Central memory CD8-positive, alpha-beta T cell (primary cell): ENCODE measurements at regions not wholly inside any gene's neighbourhood (a gene's known extent, or its start where the extent isn't known, plus 50 kb on each side); places are given as distances from the start of the nearest gene placed in this dataset.

Experiments
- ATAC-seq: fragments of 150-1000 bp; cut with Tn5 transposase; replicated peaks from 2 replicates; pipeline ENCODE4 v1.10.0; 2022; ENCODE audit warnings: mild to moderate bottlenecking, moderate FRiP score, moderate number of reproducible peaks; ENCODE audit not compliant: poor library complexity, severe bottlenecking; ENCODE audit errors: extremely low read depth
- DNase-seq, 2 donors: peaks; one replicate each; pipeline ENCODE4 v3.0.0; 2021; ENCODE audit warnings: low spot score in 2 of 2
- H3K27ac Mint-ChIP-seq: one replicate; pipeline ENCODE4 v1.8.0; 2022; ENCODE audit warnings: low read depth, mild to moderate bottlenecking, moderate library complexity, mixed read lengths
- H3K27me3 Mint-ChIP-seq: one replicate; pipeline ENCODE4 v1.8.0; 2022; ENCODE audit warnings: mixed read lengths
- H3K36me3 Mint-ChIP-seq: one replicate; pipeline ENCODE4 v1.8.0; 2022; ENCODE audit warnings: mild to moderate bottlenecking, moderate library complexity, mixed read lengths; ENCODE audit not compliant: insufficient read depth
- H3K4me1 Mint-ChIP-seq: one replicate; pipeline ENCODE4 v1.8.0; 2022; ENCODE audit warnings: mixed read lengths
- H3K4me3 Mint-ChIP-seq: one replicate; pipeline ENCODE4 v1.8.0; 2022; ENCODE audit warnings: mild to moderate bottlenecking, moderate library complexity, mixed read lengths
- H3K9me3 Mint-ChIP-seq: one replicate; pipeline ENCODE4 v1.8.0; 2022; ENCODE audit warnings: mixed read lengths

DNA sequence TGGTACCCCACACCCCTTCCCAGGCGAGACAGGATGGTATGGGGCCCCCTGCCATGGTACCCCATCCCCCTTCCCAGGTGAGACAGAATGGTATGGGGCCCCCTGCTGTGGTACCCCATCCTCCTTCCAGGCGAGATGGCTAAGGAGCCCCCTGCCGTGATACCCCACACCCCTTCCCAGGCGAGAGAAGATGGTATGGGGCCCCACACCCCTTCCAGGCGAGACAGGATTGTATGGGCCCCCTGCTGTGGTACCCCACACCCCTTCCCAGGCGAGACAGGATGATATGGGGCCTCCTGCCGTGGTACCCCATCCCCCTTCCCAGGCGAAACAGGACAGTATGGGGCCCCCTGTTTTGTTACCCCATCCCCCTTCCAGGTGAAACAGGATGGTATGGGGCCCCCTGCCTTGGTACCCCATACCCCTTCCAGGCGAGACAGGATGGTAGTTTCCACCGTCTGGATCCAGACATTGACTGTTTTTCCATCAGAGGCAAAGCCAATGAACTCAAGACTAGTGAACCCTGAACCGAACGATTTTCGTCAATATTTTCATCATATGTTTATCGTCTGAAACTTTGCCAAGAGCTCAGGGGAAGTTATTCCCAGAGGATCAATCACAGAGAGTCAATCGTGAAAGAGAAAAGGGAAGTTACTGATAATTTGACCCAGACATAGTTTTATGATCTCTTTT lies 75.0 kb downstream of the MYCN start:
- no peak overlapping the region for H3K4me3 Mint-ChIP-seq
- DNase-seq (no peak), ATAC-seq (no peak)
- no peaks in the 10 kb centered on the region for H3K4me1 Mint-ChIP-seq
- H3K27ac Mint-ChIP-seq: no peak overlapping the region
- no peaks in the 10 kb centered on the region for H3K36me3 Mint-ChIP-seq
- no peaks in the 10 kb centered on the region for H3K9me3 Mint-ChIP-seq
- peaks cover 24% of the 10 kb centered on the region for H3K27me3 Mint-ChIP-seq

DNA sequence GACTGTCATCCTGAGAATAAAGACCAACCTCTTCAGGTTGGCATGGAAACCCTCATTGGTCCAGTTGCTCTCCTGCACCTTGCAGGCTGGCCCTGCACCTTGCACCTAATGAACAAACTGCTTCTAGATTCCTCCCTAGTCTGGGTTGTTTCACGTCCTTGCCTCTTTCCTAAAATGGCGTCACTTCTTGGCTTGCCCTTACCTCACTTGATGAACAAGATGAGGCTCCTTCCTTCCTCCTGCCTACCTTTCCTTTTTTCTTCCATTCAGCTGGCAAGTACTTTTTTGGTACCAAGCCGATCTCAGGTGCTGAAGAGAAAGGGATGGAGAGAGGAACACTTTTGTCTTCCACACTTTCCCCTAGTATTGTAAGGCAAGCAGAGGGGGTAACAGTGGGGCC lies 74.5 kb downstream of the MYCN start:
- Mint-ChIP-seq H3K9me3 (no peaks in the 10 kb centered on the region), H3K27ac (no peak overlapping the region), H3K4me1 (no peaks in the 10 kb centered on the region), H3K4me3 (no peak overlapping the region), H3K36me3 (no peaks in the 10 kb centered on the region), H3K27me3 (peaks cover 24% of the 10 kb centered on the region)
- no peak for DNase-seq
- no peak for ATAC-seq

DNA sequence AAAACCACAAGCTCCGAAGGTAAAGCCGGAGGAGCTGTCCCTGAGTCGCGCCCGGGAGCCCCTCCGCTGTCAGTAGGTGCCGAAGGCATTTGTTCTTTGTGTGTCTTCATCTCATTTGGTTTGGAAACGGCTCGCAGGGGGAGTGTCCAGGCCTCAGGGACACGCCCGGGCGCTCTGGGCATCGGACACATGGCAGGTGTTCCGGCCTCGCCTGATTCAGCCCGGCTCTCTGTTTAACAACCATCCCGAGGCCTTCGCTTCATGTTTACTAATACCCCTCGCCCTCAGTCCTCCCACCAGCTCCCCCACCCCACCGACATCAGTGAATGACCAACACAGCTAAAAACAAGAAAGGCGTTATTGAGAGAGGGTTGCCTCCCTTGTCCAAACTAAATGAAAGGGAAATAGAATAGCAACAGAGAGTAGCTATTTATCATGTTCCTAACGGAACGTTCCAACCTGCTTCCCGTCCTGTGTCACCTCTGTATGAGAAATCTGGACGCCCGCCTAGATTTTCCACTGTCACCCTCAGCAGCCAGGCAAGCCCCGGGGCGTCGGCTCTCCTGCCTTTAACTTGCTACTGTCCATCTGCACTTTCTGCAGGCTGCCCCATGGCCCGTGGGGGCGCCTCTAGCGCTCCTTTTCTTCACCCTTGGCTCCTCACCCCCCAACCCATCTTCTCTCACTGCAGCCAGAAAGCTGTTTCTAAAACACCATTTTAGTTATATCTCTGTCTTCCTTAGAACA lies 73.9 kb downstream of the MYCN start:
- no peak for ATAC-seq
- no peak for DNase-seq
- Mint-ChIP-seq H3K4me1 (no peaks in the 10 kb centered on the region), H3K27me3 (peaks cover 24% of the 10 kb centered on the region), H3K27ac (no peak overlapping the region), H3K9me3 (no peaks in the 10 kb centered on the region), H3K4me3 (no peak overlapping the region), H3K36me3 (no peaks in the 10 kb centered on the region)

DNA sequence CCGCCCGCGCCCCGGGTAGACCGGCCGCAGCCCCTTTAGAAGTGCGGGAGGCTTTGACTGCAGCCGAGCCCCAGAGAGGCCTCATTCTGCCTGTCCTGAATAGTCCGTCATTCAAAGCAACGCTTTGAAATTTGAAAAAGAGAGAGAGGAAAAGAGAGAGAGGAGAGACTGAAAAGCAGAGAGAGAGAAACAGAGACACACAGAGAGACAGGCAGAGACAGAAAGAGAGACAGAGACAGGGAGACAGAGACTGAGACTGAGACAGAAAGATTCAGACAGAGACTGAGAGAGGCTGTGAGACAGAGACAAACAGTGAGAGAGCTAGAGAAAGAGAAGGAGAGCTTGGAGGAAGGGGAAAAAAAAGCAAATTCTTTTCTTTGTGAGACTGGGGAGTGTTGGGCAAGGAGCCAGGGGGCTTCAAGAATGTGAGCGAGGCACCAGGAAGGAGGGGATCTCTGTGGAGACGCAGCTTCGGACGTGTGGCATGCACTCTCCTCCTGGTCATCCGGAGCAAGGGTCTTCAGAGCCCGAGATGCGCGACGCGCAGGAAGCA lies 73.1 kb downstream of the MYCN start:
- H3K36me3 Mint-ChIP-seq: no peaks in the 10 kb centered on the region
- H3K27me3 Mint-ChIP-seq: peaks cover 24% of the 10 kb centered on the region
- H3K9me3 Mint-ChIP-seq: no peaks in the 10 kb centered on the region
- no peak overlapping the region for H3K4me3 Mint-ChIP-seq
- H3K4me1 Mint-ChIP-seq: no peaks in the 10 kb centered on the region
- no peak overlapping the region for H3K27ac Mint-ChIP-seq
- DNase-seq (no peak), ATAC-seq (no peak)

DNA sequence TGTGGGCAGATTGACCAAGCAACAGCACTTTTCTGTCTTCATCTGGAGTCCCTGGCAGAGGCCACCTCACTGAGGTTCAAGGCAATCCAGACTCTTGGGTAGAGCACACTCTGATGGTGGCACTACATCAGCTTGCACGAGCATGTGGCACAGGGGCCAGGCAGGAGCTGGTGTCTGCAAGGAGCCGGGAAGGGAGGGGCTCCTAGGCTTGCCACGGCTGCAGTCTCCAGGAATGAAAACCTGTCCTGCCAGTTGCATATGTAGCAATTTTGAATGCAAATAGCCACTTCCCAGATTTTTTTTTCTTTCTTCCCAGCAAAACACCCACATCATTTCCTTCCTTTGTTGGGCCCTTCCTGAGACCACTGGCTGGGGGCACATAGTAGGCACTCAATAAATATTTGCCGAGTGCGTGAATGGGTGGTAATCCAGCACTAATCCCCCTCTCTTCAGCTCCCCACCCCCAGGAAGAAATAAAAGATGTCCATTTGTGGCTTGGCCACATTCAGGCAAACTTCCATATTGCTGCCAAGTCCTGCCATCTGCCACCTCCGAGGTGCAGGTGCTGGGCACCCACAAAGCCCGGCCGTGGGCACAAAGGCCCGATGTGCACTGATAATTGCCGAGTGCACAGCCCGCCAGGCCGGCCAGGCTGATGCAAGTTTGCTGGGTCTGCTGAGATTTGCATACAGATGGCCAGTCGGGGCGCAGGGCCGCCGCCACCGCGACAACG lies 72.4 kb downstream of the MYCN start:
- no peaks in the 10 kb centered on the region for H3K4me1 Mint-ChIP-seq
- peaks cover 24% of the 10 kb centered on the region for H3K27me3 Mint-ChIP-seq
- H3K27ac Mint-ChIP-seq: no peak overlapping the region
- H3K4me3 Mint-ChIP-seq: no peak overlapping the region
- no peaks in the 10 kb centered on the region for H3K36me3 Mint-ChIP-seq
- DNase-seq: no peak
- no peaks in the 10 kb centered on the region for H3K9me3 Mint-ChIP-seq
- no peak for ATAC-seq

DNA sequence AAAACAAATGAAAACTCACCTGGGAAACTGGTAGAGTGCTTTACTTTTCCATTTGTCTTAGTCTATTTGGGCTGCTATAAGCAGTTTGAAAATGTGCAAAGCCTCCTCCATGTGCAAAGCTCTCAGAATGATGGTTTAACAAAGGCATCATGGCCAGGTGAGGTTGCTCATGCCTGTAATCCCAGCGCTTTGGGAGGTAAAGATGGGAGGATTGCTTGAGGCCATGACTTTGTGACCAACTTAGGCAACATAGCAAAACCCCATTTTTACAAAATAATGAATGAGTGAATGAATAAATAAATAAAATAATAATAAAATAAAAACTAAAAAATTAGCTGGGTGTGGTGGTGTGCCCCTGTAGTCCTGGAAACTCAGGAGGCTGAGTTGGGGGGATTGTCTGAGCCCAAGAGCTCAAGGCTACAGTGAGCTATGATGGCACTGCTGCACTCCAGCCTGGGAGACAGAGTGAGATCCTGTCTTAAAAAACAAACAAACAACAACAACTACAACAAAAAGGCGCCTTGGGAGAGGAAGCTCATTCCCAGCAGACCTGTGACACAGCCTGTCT lies 71.8 kb downstream of the MYCN start:
- no peaks in the 10 kb centered on the region for H3K4me1 Mint-ChIP-seq
- H3K27ac Mint-ChIP-seq: no peak overlapping the region
- ATAC-seq: no peak
- H3K4me3 Mint-ChIP-seq: no peak overlapping the region
- no peaks in the 10 kb centered on the region for H3K9me3 Mint-ChIP-seq
- H3K36me3 Mint-ChIP-seq: no peaks in the 10 kb centered on the region
- H3K27me3 Mint-ChIP-seq: peaks cover 24% of the 10 kb centered on the region
- no peak for DNase-seq

DNA sequence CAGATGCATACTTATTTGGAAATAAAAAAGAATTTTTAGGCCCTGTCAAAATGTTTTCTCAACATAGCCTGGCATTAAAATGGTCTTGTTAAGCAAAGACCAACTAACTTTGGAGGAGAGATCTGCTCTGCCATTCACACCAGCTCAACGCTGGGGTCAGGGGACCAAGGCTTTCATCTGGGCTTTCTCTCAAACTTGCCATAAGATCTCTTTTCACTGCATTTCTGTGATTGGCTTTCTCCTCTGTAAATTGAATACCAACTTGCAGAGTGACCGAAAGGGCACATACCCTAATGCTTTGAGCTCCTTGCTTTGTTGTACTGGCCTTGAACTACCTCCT lies 71.2 kb downstream of the MYCN start:
- H3K9me3 Mint-ChIP-seq: no peaks in the 10 kb centered on the region
- no peak overlapping the region for H3K4me3 Mint-ChIP-seq
- ATAC-seq (no peak), DNase-seq (no peak)
- H3K27me3 Mint-ChIP-seq: peaks cover 24% of the 10 kb centered on the region
- H3K27ac Mint-ChIP-seq: no peak overlapping the region
- H3K36me3 Mint-ChIP-seq: no peaks in the 10 kb centered on the region
- no peaks in the 10 kb centered on the region for H3K4me1 Mint-ChIP-seq

DNA sequence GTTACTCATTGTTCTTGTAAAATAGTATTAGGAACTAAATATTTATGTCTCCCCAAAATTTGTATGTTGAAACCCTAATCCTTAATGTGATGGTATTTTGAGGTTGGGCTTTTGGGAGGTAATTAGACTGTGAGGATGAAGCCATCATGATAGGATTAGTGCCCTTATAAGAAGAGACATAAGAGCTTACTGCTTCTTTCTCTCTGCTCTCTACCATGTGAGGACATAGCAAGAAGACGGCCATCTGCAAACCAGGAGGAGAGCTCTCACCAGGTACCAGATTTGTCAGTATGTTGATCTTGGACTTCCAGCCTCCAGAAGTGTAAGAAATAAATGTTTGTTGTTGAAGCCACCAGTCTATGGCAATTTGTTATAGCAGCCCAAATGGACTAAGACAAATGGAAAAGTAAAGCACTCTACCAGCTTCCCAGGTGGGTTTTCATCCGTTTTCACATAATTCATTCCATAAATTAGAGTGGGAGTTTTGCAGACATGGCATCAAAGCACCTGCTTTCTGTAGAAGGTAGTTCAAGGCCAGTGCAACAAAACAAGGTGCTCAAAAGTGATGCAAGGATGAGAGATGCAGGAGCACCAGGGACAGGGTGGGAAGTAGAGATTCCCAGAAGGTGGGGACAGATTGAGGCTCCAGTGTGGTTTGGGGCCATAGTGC lies 70.7 kb downstream of the MYCN start:
- DNase-seq: no peak
- H3K9me3 Mint-ChIP-seq: no peaks in the 10 kb centered on the region
- no peak overlapping the region for H3K4me3 Mint-ChIP-seq
- no peak for ATAC-seq
- H3K27me3 Mint-ChIP-seq: peaks cover 24% of the 10 kb centered on the region
- H3K36me3 Mint-ChIP-seq: no peaks in the 10 kb centered on the region
- H3K4me1 Mint-ChIP-seq: no peaks in the 10 kb centered on the region
- no peak overlapping the region for H3K27ac Mint-ChIP-seq

DNA sequence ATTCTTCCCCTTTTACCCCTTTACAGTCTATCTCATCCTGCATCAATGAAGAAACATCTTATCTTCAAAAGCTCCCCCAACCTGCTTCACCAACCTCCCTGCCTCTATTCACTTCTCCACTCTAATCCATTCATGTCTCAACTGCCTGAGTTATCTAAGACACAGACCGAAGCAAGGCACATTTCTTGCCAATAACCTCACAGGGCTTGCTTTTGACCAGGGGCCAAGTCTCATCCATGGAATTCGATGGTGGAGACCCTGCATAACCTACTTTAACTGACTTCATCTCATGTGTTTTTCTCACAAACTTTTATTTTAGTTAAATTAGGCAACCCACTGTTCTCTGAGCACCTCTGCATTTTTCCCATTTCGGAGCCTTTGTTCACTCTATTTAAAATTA lies 69.7 kb downstream of the MYCN start:
- no peak for ATAC-seq
- no peak for DNase-seq
- Mint-ChIP-seq H3K36me3 (no peaks in the 10 kb centered on the region), H3K27ac (no peak overlapping the region), H3K4me1 (no peaks in the 10 kb centered on the region), H3K27me3 (peaks cover 21% of the 10 kb centered on the region), H3K4me3 (no peak overlapping the region), H3K9me3 (peaks cover 5% of the 10 kb centered on the region)

DNA sequence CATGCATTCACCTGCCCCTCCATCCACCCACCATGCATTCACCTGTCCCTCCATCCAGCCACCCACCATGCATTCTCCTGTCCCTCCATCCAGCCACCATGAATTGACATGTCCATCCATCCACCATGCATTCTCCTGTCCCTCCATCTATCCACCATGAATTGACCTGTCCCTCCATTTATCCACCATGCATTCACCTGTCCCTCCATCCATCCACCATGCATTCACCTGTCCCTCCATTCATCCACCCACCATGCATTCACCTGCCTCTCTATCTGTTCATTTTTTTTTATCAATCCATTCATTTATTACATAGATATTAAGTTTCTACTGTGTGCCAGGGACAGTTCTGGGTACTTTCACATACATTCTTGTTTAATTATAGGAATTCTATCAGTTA lies 69.2 kb downstream of the MYCN start:
- no peaks in the 10 kb centered on the region for H3K36me3 Mint-ChIP-seq
- no peak overlapping the region for H3K27ac Mint-ChIP-seq
- H3K9me3 Mint-ChIP-seq: peaks cover 5% of the 10 kb centered on the region
- H3K4me1 Mint-ChIP-seq: no peaks in the 10 kb centered on the region
- no peak overlapping the region for H3K4me3 Mint-ChIP-seq
- H3K27me3 Mint-ChIP-seq: peaks cover 17% of the 10 kb centered on the region
- no peak for ATAC-seq
- no peak for DNase-seq

DNA sequence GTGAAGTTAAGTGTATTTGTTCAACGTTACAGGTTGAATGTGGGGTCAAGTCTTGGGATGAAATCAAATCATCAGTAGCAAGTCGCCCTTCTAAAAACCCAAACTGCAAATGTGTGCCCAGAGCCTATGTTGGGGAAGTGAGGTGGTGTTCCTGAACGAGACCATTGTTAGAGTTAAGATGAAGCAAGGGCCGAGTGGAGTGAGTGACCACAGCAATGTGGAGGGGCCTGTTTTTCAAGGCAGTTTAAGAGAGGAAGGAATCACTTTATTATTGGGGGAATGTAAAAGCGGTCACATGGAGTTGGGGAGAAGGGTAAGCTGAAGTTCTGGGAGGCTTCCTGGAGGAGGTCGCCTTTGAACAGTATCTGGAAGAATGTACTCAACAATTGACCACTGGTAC lies 68.5 kb downstream of the MYCN start:
- Mint-ChIP-seq H3K36me3 (no peaks in the 10 kb centered on the region), H3K4me3 (no peak overlapping the region), H3K4me1 (no peaks in the 10 kb centered on the region), H3K27me3 (peaks cover 11% of the 10 kb centered on the region), H3K9me3 (peaks cover 5% of the 10 kb centered on the region), H3K27ac (no peak overlapping the region)
- DNase-seq (no peak), ATAC-seq (no peak)

DNA sequence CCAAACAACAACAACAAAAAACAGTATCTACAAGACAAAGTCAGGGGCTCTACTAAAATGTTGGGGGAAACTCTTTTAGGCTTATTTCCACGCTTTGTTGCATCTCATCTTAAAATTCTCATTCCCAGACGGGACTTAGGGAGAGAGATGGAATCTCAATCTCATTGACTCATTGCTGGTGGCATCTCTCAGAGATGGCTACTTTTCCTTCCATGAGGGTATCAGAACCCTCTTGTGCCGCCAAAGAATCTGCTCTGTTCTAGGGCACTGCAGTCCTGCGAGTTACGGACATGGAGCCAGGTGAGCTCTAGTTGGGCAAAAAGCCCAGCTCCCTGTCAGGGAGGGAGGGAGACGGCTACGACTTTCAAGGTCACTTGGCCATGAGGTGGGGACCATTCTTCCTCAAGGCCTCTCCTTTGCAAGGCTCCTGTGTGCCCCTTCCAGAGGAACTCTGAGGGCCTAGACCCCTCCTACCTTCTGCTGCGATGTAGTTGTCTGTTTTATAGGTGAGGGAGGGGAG lies 68.0 kb downstream of the MYCN start:
- Mint-ChIP-seq H3K4me3 (no peak overlapping the region), H3K9me3 (peaks cover 5% of the 10 kb centered on the region), H3K36me3 (no peaks in the 10 kb centered on the region), H3K27ac (no peak overlapping the region), H3K27me3 (peaks cover 6% of the 10 kb centered on the region), H3K4me1 (no peaks in the 10 kb centered on the region)
- DNase-seq (no peak), ATAC-seq (no peak)
